Lung (tissue), 11 donors: ENCODE measurements at regions not wholly inside any gene's neighbourhood (a gene's known extent, or its start where the extent isn't known, plus 50 kb on each side); places are given as distances from the start of the nearest gene placed in this dataset.

ENCODE experiments used
- ATAC-seq: fragments of 200-7000 bp; cut with Tn5 transposase; one replicate; pipeline ENCODE4 v1.9.1; 2020; ENCODE audit warnings: moderate number of reproducible peaks; ENCODE audit not compliant: insufficient read depth, low FRiP score
- DNase-seq, 3 donors: peaks; one replicate each; pipeline ENCODE4 v3.0.0-alpha.2; 2013 to 2017
- H3K27ac ChIP-seq, 2 donors: one replicate each; pipeline ENCODE4 v1.5.1; 2013; ENCODE audit warnings: mild to moderate bottlenecking in 2 of 2, moderate library complexity in 2 of 2, control low read depth in 1 of 2, inconsistent platforms in 1 of 2, low read depth in 1 of 2, low read length in 1 of 2
- H3K27me3 ChIP-seq, 3 donors: one replicate each; pipeline ENCODE4 v1.5.1; 2013; ENCODE audit warnings: low read length in 2 of 3; ENCODE audit not compliant: control insufficient read depth in 3 of 3, insufficient read depth in 3 of 3
- H3K36me3 ChIP-seq, 4 donors: one replicate each; pipeline ENCODE4 v1.5.1; 2013; ENCODE audit warnings: low read length in 4 of 4, mild to moderate bottlenecking in 1 of 4, moderate library complexity in 1 of 4; ENCODE audit not compliant: control insufficient read depth in 4 of 4, insufficient read depth in 4 of 4
- H3K4me1 ChIP-seq, 5 donors: one replicate each; pipeline ENCODE4 v1.5.1; 2013; ENCODE audit warnings: low read length in 5 of 5, mild to moderate bottlenecking in 2 of 5, moderate library complexity in 1 of 5; ENCODE audit not compliant: control insufficient read depth in 5 of 5, insufficient read depth in 5 of 5
- H3K4me3 ChIP-seq: one replicate; pipeline ENCODE4 v1.5.1; 2013; ENCODE audit warnings: mild to moderate bottlenecking, control low read depth, moderate library complexity
- H3K9ac ChIP-seq, 2 donors: one replicate each; pipeline ENCODE4 v1.5.1; 2013; ENCODE audit warnings: low read length in 2 of 2, control low read depth in 1 of 2; ENCODE audit not compliant: insufficient read depth in 1 of 2
- H3K9me3 ChIP-seq, 4 donors: one replicate each; pipeline ENCODE4 v1.5.1; 2013; ENCODE audit warnings: low read length in 3 of 4, mild to moderate bottlenecking in 1 of 4, moderate library complexity in 1 of 4; ENCODE audit not compliant: control insufficient read depth in 4 of 4, insufficient read depth in 3 of 4
- CTCF ChIP-seq: IDR thresholded peaks from 2 replicates; pipeline ENCODE4 v1.5.1; 2012; ENCODE audit warnings: mild to moderate bottlenecking; ENCODE audit errors: control extremely low read depth, extremely low read depth
- WGBS, 2 donors: extraction: QIAGEN DNeasy Blood & Tissue Kit; methylation state at CpG; one replicate each; pipeline ENCODE4 v1.1.7; 2013; 5-methylcytosine and 5-hydroxymethylcytosine counted together
- donor health status: control.
- donor health status: control.
- donor health status: Bipolar disorder and iron deficiency.
- donor health status: healthy.
- donor health status: DM: yes; HTN: yes; CAD: no.

GRCh38 chr16:86919078-86919477 is 340.7 kb downstream of the FOXL1 start:
- no peak for TF ChIP-seq CTCF
- WGBS, 2 donors = 60 to 68% methylated on average over 12 of the region's 12 CpGs
- DNase-seq (peak in 1 of 3 donors; percentile 43), ATAC-seq (no peak)
- no peak overlapping the region for H3K27ac ChIP-seq
- no peaks in the 10 kb centered on the region for H3K36me3 ChIP-seq
- H3K27me3 ChIP-seq = peaks cover 0 to 4% (median 0%) of the 10 kb centered on the region in 3 donors
- peaks cover 0 to 21% (median 5%) of the 10 kb centered on the region in 4 donors for H3K9me3 ChIP-seq
- H3K4me3 ChIP-seq = no peak overlapping the region
- H3K9ac ChIP-seq = no peak overlapping the region
- peaks cover 0 to 7% (median 0%) of the 10 kb centered on the region in 5 donors for H3K4me1 ChIP-seq

GRCh38 chr16:86919578-86920305 is 341.4 kb downstream of the FOXL1 start:
- no peak for ATAC-seq
- Histone ChIP-seq H3K9ac (no peak overlapping the region), H3K27ac (no peak overlapping the region), H3K4me3 (no peak overlapping the region), H3K36me3 (no peaks in the 10 kb centered on the region), H3K27me3 (no peaks in the 10 kb centered on the region), H3K9me3 (peaks cover 0 to 21% (median 5%) of the 10 kb centered on the region in 4 donors), H3K4me1 (peaks cover 0 to 7% (median 0%) of the 10 kb centered on the region in 5 donors)
- 69 to 75% methylated on average over 28 of the region's 28 CpGs for WGBS, 2 donors
- TF ChIP-seq CTCF = no peak
- DNase-seq = no peak

- H3K9me3 ChIP-seq = peaks cover 0 to 21% (median 5%) of the 10 kb centered on the region in 4 donors
- 94 to 99% methylated on average over 4 of the region's 4 CpGs for WGBS, 2 donors
- no peak overlapping the region for H3K4me3 ChIP-seq
- peaks cover 0 to 4% (median 0%) of the 10 kb centered on the region in 5 donors for H3K4me1 ChIP-seq
- TF ChIP-seq CTCF = no peak
- peaks cover 0 to 6% (median 6%) of the 10 kb centered on the region in 3 donors for H3K27me3 ChIP-seq
- ATAC-seq (no peak), DNase-seq (no peak)
- H3K36me3 ChIP-seq = no peaks in the 10 kb centered on the region
- no peak overlapping the region for H3K27ac ChIP-seq
- no peak overlapping the region for H3K9ac ChIP-seq
Observed at GRCh38 chr16:86921289-86921688, 342.9 kb downstream of the FOXL1 start.
